HUES48 (cell line): ENCODE measurements at regions not wholly inside any gene's neighbourhood (a gene's known extent, or its start where the extent isn't known, plus 50 kb on each side); places are given as distances from the start of the nearest gene placed in this dataset.
"Not testable (repeated sequence)": the region's sequence is repeated elsewhere in the genome, so short reads cannot be mapped to it uniquely, and the experiment has no call there.

Experiments used
- H3K27ac ChIP-seq: one replicate; pipeline ENCODE4 v1.7.0; 2013; ENCODE audit warnings: low read depth, low read length, inconsistent platforms
- H3K27me3 ChIP-seq: 2 replicates; pipeline ENCODE4 v1.6.1; 2013; ENCODE audit warnings: mild to moderate bottlenecking, low read length; ENCODE audit not compliant: control insufficient read depth, insufficient read depth
- H3K36me3 ChIP-seq: 2 replicates; pipeline ENCODE4 v1.6.1; 2013; ENCODE audit warnings: low read length; ENCODE audit not compliant: control insufficient read depth, insufficient read depth
- H3K4me1 ChIP-seq: 2 replicates; pipeline ENCODE4 v1.6.1; 2013; ENCODE audit warnings: mild to moderate bottlenecking, low read length; ENCODE audit not compliant: control insufficient read depth, insufficient read depth
- H3K4me3 ChIP-seq: 2 replicates; pipeline ENCODE4 v1.5.1; 2013; ENCODE audit warnings: mild to moderate bottlenecking, low read depth, low read length
- H3K9ac ChIP-seq: 2 replicates; pipeline ENCODE4 v1.6.1; 2013; ENCODE audit warnings: mild to moderate bottlenecking, low read depth, low read length, moderate library complexity
- H3K9me3 ChIP-seq: 2 replicates; pipeline ENCODE4 v1.6.1; 2013; ENCODE audit warnings: low read length; ENCODE audit not compliant: control insufficient read depth, insufficient read depth

DNA sequence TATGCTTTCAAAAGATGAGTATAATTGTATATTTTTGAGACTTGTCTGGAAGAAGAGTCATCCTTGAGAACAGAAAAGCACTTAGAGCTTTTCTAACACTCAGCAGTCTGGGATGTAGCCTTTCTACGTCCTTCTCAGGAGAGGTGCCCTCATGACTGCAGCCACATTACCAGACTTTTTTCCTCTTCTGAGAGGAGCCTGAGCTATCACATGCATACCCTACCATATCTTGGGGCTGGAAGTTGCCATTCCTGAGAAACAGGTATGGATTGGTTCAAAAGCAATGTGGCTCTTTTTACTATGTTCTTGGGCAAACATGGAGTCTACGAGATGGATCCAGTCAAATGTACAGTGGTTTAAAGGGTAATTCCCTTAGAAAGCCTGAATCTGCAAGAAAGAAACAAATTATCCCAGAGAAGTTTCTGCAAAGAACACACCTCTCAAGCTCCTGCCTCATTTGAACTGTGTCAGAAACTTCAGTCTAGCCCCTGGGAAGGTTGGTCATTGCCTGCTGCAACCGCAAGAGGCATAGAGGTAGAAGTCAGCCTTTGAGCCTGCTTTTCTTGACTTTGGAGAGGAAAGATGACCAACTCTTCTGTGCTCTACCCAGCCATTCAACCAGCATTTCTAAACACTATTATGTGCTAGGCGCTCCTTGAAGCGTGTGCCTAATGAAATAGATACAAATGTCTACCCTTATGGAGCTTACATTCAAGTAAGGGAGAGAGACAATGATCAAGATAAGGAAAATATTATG, 401.9 kb upstream of the ACTBL2 start:
- H3K4me1 ChIP-seq = peaks cover 19% of the 10 kb centered on the region
- H3K27me3 ChIP-seq = no peaks in the 10 kb centered on the region
- H3K4me3 ChIP-seq = no peak overlapping the region
- no peak overlapping the region for H3K9ac ChIP-seq
- no peaks in the 10 kb centered on the region for H3K36me3 ChIP-seq
- no peak overlapping the region for H3K27ac ChIP-seq
- no peaks in the 10 kb centered on the region for H3K9me3 ChIP-seq

DNA sequence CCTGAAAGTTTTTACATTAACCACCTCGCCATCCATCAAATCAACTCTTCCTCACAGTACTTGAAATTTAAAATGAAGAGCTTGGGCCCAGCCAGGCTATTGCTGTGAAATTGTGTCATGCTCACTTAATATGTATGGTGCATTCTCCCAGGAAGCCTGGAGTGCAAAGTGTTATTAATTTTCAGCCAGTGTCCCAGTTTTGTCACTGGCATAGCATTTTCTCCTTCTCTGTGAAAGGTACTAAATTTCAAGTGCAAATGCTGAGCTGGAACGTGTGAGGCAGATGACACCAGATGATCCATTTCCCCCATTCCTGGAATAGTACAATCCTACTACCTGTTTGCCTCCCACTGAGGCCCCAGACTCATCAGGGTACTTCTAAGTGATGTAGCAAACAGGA, 397.6 kb upstream of the ACTBL2 start:
- Histone ChIP-seq H3K27ac (no peak overlapping the region), H3K9me3 (no peaks in the 10 kb centered on the region), H3K4me1 (no peaks in the 10 kb centered on the region), H3K9ac (no peak overlapping the region), H3K27me3 (no peaks in the 10 kb centered on the region), H3K4me3 (no peak overlapping the region), H3K36me3 (no peaks in the 10 kb centered on the region)

DNA sequence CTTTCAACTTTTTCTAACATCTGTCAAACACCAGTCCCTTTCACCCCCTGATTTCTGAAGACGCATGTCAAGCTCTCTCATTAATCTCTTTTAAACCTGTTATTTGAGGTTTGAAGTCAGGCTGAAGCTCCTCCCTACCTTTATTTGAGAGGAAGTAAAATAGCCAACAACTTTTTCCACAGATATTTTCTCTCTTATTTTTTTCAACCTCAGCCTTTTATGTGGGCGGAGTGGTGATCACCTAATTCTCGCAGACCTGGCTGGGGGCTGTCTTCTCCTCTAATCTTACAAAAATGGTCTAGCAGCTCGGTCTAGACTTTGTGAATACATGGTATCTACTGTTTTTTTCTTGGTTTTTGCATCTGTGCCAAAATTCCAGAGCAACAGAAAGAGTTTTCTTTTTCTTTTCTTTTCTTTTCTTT, 395.7 kb upstream of the ACTBL2 start:
- no peaks in the 10 kb centered on the region for H3K9me3 ChIP-seq
- H3K9ac ChIP-seq = no peak overlapping the region
- H3K4me3 ChIP-seq = no peak overlapping the region
- H3K36me3 ChIP-seq = no peaks in the 10 kb centered on the region
- no peaks in the 10 kb centered on the region for H3K4me1 ChIP-seq
- no peak overlapping the region for H3K27ac ChIP-seq
- no peaks in the 10 kb centered on the region for H3K27me3 ChIP-seq

DNA sequence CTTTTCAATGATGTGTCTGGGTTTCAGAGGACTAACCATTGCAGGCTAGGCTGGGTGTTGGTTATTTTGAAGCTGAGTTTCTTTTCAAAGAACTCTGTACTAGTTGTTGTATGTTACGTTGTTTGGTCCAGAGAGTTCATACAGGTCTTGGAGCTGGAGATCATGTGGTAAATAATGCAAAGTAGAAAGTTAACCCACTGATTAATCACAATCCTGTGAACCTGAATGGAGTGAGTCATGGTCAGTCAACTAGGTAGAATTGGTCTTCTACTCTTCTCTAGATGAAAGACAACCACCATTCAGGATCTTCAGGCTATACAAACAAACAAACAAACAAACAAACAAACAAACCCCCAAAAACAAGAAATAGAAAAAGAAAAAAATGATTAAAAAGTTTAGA, 388.9 kb upstream of the ACTBL2 start:
- Histone ChIP-seq H3K9ac (no peak overlapping the region), H3K4me1 (no peaks in the 10 kb centered on the region), H3K27me3 (no peaks in the 10 kb centered on the region), H3K36me3 (no peaks in the 10 kb centered on the region), H3K9me3 (no peaks in the 10 kb centered on the region; the same call in 1 of the 2 replicates), H3K27ac (no peak overlapping the region), H3K4me3 (no peak overlapping the region)

DNA sequence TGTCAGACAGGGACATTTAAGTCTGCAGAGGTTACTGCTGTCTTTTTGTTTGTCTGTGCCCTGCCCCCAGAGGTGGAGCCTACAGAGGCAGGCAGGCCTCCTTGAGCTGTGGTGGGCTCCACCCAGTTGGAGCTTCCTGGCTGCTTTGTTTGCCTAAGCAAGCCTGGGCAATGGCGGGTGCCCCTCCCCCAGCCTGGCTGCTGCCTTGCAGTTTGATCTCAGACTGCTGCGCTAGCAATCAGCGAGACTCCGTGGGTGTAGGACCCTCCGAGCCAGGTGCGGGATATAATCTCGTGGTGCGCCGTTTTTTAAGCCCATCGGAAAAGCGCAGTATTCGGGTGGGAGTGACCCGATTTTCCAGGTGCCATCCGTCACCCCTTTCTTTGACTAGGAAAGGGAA, 387.7 kb upstream of the ACTBL2 start:
- not testable (repeated sequence) for H3K9me3 ChIP-seq

DNA sequence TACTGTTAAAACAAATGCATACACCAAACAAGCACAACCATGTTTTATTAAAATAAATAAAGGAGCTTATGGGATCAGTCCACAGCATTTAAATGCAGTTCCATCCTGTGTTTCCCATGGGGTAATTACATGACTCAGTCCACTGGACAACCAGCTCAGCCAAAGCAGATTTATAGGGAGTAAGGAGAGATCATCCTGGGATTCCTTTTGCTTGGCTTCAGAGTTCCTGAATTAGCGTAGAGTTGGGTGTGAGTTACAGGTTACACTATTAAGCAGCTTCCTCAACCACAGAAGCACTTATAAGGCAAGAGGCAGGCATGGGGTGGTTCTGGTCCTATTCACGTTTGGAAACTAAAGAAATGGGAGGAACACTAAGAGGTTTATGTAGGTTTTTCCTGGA, 381.1 kb upstream of the ACTBL2 start:
- no peaks in the 10 kb centered on the region for H3K9me3 ChIP-seq
- no peak overlapping the region for H3K9ac ChIP-seq
- no peaks in the 10 kb centered on the region for H3K27me3 ChIP-seq
- H3K27ac ChIP-seq = no peak overlapping the region
- H3K4me1 ChIP-seq = no peaks in the 10 kb centered on the region
- H3K4me3 ChIP-seq = no peak overlapping the region
- H3K36me3 ChIP-seq = no peaks in the 10 kb centered on the region

More for the DNA sequence above, 387.7 kb upstream of the ACTBL2 start:
- H3K27me3 ChIP-seq, H3K4me1 ChIP-seq, H3K9ac ChIP-seq, H3K36me3 ChIP-seq, H3K27ac ChIP-seq, H3K4me3 ChIP-seq: not testable (repeated sequence)

DNA sequence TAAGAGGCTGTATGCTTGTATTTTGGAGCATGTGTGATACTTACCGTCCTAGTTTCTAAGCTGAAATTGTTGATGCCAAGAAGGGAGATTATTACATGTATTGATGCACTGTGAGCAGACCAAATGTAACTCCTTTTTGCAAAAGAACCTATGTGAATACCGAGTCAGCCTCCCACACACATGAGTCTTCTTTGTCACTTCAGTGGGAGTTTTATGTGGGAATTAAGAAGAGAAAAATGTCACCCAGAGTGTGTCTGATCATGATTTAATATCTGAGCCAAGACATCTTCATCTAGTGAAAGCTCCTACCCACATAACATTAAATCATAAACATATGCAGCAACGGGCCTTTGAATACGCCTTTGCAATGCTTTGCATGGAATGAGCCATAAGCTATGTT, 380.3 kb upstream of the ACTBL2 start:
- Histone ChIP-seq H3K9ac (no peak overlapping the region), H3K9me3 (no peaks in the 10 kb centered on the region), H3K4me3 (no peak overlapping the region), H3K27ac (no peak overlapping the region), H3K27me3 (no peaks in the 10 kb centered on the region), H3K36me3 (no peaks in the 10 kb centered on the region), H3K4me1 (no peaks in the 10 kb centered on the region)

DNA sequence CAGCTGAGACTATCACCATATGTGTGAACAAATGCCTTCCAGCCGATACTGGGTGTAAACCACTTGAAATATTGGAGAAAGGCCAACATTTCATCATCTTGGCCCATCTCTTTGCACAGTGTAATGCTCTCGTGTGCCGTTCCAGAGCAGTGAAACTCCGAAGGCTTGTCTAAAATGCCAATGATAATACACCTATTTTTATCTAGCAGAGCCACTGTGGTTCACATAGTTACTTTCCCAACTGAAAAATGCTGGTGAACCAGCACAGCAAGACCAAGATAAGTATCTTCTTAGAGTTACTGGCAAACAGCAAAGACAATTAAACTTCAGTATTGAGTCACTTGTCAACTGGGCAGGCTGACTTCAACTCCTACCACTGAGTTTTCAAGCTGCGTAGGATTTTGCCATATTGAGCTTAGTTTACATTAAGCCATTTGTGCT, 379.9 kb upstream of the ACTBL2 start:
- no peaks in the 10 kb centered on the region for H3K4me1 ChIP-seq
- no peaks in the 10 kb centered on the region for H3K36me3 ChIP-seq
- H3K27ac ChIP-seq = no peak overlapping the region
- H3K4me3 ChIP-seq = no peak overlapping the region
- H3K27me3 ChIP-seq = no peaks in the 10 kb centered on the region
- no peaks in the 10 kb centered on the region for H3K9me3 ChIP-seq
- H3K9ac ChIP-seq = no peak overlapping the region

DNA sequence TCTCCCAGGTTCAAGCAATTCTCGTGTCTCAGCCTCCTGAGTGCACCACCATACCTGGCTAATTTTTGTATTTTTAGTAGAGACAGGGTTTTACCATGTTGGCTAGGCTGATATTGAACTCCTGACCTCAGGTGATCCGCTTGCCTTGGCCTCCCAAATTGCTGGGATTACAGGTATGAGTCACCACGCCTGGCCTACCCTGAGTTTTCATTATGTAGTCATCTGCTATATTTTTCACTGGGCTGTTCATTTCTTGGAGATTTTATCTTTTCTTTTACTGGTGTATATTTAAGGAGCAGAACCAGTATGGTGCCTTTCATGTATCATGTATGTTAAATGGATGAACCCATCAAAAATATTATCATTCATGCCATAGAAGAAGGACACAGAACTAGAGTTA, 377.0 kb upstream of the ACTBL2 start:
- Histone ChIP-seq H3K9ac (no peak overlapping the region), H3K9me3 (no peaks in the 10 kb centered on the region), H3K36me3 (no peaks in the 10 kb centered on the region), H3K27me3 (no peaks in the 10 kb centered on the region), H3K4me1 (no peaks in the 10 kb centered on the region), H3K4me3 (no peak overlapping the region), H3K27ac (no peak overlapping the region)

DNA sequence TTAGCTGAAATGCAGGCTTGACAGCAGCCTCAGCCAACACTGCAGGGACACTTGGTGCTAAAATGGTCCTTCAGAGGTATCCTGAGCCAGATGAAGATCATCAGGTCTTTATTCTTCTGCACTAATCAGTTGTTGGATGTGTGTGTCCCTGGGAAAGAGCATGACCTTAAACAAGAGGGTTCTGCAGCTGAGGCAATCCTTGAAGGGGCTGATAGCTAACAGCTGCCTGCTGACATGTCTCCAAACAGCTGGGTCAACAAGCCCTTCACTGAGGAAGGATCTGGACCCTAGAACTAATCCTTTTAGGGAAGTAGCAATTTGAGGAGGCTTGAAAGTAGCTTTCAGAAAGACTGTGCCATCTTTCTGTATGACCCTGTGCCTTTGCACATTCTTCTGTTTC, 376.3 kb upstream of the ACTBL2 start:
- Histone ChIP-seq H3K27me3 (no peaks in the 10 kb centered on the region), H3K9me3 (no peaks in the 10 kb centered on the region), H3K36me3 (no peaks in the 10 kb centered on the region), H3K9ac (no peak overlapping the region), H3K27ac (no peak overlapping the region), H3K4me3 (no peak overlapping the region), H3K4me1 (no peaks in the 10 kb centered on the region)

DNA sequence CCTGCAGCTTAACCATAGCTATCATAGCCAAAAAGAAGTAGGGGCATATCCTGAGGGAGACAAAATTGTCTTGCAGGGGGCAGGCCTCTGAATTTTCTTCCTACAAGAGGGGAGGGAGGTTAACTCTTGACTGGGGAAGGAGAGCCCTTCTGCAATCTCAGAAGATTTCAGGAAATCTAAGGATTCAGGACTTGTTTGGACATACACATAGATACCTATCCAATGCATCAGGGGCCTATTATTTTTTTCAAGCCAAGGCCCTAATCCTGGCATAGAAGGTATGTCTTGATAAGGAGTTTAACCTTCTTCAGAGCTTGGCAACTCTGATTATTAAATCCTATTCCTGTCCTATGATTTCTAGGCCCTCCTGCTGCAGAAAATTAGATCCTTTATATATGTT, 375.1 kb upstream of the ACTBL2 start:
- Histone ChIP-seq H3K27me3 (no peaks in the 10 kb centered on the region), H3K9me3 (no peaks in the 10 kb centered on the region), H3K4me3 (no peak overlapping the region), H3K27ac (no peak overlapping the region), H3K4me1 (no peaks in the 10 kb centered on the region), H3K9ac (no peak overlapping the region), H3K36me3 (no peaks in the 10 kb centered on the region)
